ENCODE measurements at regions not wholly inside any gene's neighbourhood (a gene's known extent, or its start where the extent isn't known, plus 50 kb on each side); places are given as distances from the start of the nearest gene placed in this dataset.

- no peak for TF ChIP-seq EZH2phosphoT487 (IDR thresholded peaks at IDR 0.05; ENCODE audit: low read length)
- no peak for TF ChIP-seq CTCF (IDR thresholded peaks at IDR 0.05; ENCODE audit: low read length)
- TF ChIP-seq EZH2 (optimal IDR thresholded peaks at IDR 0.05; ENCODE audit: low read depth, low read length): no peak
These were observed 205.1 kb upstream of the RBBP8 start for GRCh38 chr18:22728016-22728415.

All from MM.1S (cell line).